Right kidney (tissue), 1 donor: ENCODE measurements at regions not wholly inside any gene's neighbourhood (a gene's known extent, or its start where the extent isn't known, plus 50 kb on each side); places are given as distances from the start of the nearest gene placed in this dataset.

Source experiments
- DNase-seq: peaks from one replicate; pipeline ENCODE4 v3.0.0-alpha.2; 2016

- no peak for DNase-seq
These were observed 53.0 kb upstream of the DAZL start for GRCh38 chr3:16658004-16658924.

GRCh38 chr3:16658925-16659793 lies 53.9 kb upstream of the DAZL start:
- DNase-seq: no peak

GRCh38 chr3:16663854-16664712 lies 58.9 kb upstream of the DAZL start:
- DNase-seq: no peak

- DNase-seq: no peak
These were observed 60.1 kb upstream of the DAZL start for GRCh38 chr3:16665282-16665741.

GRCh38 chr3:16666206-16666605 lies 61.0 kb upstream of the DAZL start:
- DNase-seq: no peak

GRCh38 chr3:16667633-16668032 lies 62.4 kb upstream of the DAZL start:
- no peak for DNase-seq

- no peak for DNase-seq
These were observed 63.7 kb upstream of the DAZL start for GRCh38 chr3:16668776-16669545.

- no peak for DNase-seq
These were observed 65.0 kb upstream of the DAZL start for GRCh38 chr3:16670191-16670590.

GRCh38 chr3:16671690-16672089 lies 66.5 kb upstream of the DAZL start:
- DNase-seq: no peak

- no peak for DNase-seq
These were observed 68.3 kb upstream of the DAZL start for GRCh38 chr3:16673530-16673929.

- DNase-seq: no peak
These were observed 70.6 kb upstream of the DAZL start for GRCh38 chr3:16675805-16676204.

GRCh38 chr3:16686679-16687078 lies 81.5 kb upstream of the DAZL start:
- DNase-seq: no peak

- DNase-seq: no peak
These were observed 82.0 kb upstream of the DAZL start for GRCh38 chr3:16687221-16687620.

GRCh38 chr3:16692486-16693344 lies 87.5 kb upstream of the DAZL start:
- no peak for DNase-seq

- no peak for DNase-seq
These were observed 88.6 kb upstream of the DAZL start for GRCh38 chr3:16693820-16694219.

- no peak for DNase-seq
These were observed 90.5 kb upstream of the DAZL start for GRCh38 chr3:16695710-16696109.

GRCh38 chr3:16697443-16698147 lies 92.4 kb upstream of the DAZL start:
- no peak for DNase-seq

- no peak for DNase-seq
These were observed 95.4 kb upstream of the DAZL start for GRCh38 chr3:16700651-16701050.

GRCh38 chr3:16704941-16705340 lies 99.7 kb upstream of the DAZL start:
- no peak for DNase-seq

GRCh38 chr3:16707260-16707659 lies 102.0 kb upstream of the DAZL start:
- DNase-seq: no peak
